Epithelial cell of esophagus (primary cell): ENCODE measurements at regions not wholly inside any gene's neighbourhood (a gene's known extent, or its start where the extent isn't known, plus 50 kb on each side); places are given as distances from the start of the nearest gene placed in this dataset.
A peak's percentile ranks its signal among the peaks of the same experiment; 100 is the strongest.
"Not testable (repeated sequence)": the region's sequence is repeated elsewhere in the genome, so short reads cannot be mapped to it uniquely, and the experiment has no call there.

Experiments used
- DNase-seq: peaks from one replicate; pipeline ENCODE4 v3.0.0; 2010; ENCODE audit warnings: low read depth
- H3K4me3 ChIP-seq: 2 replicates; pipeline ENCODE4 v1.5.1; 2011; ENCODE audit warnings: mild to moderate bottlenecking, low read length, control low read depth
- CTCF ChIP-seq: IDR thresholded peaks from 2 replicates; pipeline ENCODE4 v1.5.1; 2011; ENCODE audit warnings: low read depth, mild to moderate bottlenecking, low read length, control low read depth, inconsistent platforms; ENCODE audit not compliant: insufficient read depth; ENCODE audit errors: missing control alignments

- TF ChIP-seq CTCF = no peak
Observed at GRCh38 chr16:64282181-64282580, 839.7 kb downstream of the CDH11 start.

GRCh38 chr16:64280317-64280716, 841.5 kb downstream of the CDH11 start:
- H3K4me3 ChIP-seq = no peak overlapping the region
- no peak for TF ChIP-seq CTCF
- no peak for DNase-seq

More at GRCh38 chr16:64282181-64282580, 839.7 kb downstream of the CDH11 start:
- no peak overlapping the region for H3K4me3 ChIP-seq
- DNase-seq = no peak

DNA sequence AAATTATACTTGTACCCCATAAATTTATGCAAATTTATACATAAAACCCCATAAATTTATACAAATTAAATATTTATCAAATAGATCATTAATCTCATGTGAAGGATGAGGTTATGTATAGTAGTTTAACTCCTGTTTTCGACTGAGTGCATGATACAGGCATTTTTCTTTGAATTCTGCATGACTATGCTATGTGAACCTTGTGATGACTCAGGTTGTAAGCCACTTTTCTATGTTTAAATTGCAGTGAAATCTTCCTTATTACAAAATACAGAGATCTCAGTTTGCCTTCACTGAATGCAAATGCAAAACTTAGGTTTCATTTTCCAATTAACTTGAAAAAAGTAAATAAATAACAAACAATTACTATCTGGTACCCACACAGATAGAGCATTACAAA, 843.7 kb downstream of the CDH11 start:
- DNase-seq = peak; percentile 16
- no peak overlapping the region for H3K4me3 ChIP-seq
- TF ChIP-seq CTCF = no peak

DNA sequence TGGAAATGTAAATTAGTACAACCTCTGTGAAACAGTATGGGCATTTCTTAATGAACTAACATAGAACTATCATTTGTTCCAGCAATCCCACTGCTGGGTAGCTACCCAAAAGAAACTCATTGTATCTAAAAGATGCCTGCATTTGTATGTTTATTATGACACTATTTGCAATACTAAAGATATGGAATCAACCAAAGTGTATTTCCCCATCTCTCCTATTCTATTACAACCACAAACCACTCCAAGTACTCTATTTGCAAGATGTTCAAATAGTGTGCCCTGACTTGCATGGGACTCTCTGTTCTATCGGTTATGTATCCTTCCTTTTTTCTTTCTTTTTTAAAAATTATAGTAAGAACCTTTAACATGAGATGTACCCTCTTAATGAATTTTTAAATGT, 845.2 kb downstream of the CDH11 start:
- no peak for DNase-seq
- H3K4me3 ChIP-seq = no peak overlapping the region
- TF ChIP-seq CTCF = no peak

DNA sequence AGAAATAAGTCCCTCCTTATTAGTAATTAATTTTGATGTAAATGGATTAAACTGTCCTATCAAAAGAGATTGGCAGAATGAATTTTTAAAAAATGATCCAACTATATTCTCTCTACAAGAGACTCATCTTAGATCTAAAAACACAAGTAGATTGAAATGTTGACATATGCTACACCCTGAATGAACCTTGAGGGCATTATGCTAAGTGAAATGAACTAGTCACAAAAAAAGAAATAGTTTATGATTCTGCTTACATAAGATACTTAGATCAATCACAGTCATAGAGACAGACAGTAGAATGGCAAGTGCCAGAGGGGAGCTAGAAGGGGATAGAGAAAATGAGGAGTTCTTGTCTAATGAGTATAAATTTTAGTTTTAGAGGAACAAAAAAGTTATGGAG, 849.8 kb downstream of the CDH11 start:
- DNase-seq = no peak
- no peak overlapping the region for H3K4me3 ChIP-seq
- TF ChIP-seq CTCF = no peak

DNA sequence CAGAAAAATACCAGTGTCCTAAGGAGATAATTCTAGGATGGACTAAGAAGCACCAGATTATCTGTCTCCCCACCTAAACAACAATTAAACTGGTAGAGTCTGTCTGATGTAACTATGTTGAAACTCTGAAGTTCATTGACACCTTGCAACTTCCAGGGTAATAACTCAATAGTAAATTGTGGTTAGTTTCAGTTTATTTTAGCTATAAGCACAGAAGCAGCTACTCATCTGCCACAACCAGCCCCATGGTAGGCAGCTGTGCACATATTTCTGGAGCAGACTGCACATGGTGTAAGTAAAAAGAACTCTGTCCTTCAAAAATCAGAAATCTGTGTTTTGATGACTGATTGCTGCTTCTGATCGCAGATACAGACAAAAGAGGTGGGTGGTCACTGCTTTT, 852.1 kb downstream of the CDH11 start:
- no peak for TF ChIP-seq CTCF
- DNase-seq = no peak
- no peak overlapping the region for H3K4me3 ChIP-seq

DNA sequence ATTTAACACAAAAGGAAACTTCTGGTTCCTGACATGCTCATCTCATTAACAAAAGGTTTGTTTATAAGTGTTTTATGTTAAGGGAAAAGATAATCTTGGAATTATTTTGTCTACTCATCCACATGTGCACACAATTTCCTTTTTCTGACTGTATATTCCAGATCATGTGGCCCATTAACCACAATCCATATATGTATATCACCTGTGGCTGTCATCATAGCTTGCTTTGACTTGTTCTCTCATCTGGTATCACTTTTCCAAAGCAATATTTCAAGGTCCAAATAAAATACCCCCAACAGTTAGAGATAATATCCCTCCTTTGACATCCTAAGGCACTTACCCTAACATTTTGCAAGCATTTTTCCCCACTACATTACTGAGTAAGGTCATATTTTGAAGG, 856.1 kb downstream of the CDH11 start:
- DNase-seq = no peak
- no peak overlapping the region for H3K4me3 ChIP-seq
- TF ChIP-seq CTCF = no peak

DNA sequence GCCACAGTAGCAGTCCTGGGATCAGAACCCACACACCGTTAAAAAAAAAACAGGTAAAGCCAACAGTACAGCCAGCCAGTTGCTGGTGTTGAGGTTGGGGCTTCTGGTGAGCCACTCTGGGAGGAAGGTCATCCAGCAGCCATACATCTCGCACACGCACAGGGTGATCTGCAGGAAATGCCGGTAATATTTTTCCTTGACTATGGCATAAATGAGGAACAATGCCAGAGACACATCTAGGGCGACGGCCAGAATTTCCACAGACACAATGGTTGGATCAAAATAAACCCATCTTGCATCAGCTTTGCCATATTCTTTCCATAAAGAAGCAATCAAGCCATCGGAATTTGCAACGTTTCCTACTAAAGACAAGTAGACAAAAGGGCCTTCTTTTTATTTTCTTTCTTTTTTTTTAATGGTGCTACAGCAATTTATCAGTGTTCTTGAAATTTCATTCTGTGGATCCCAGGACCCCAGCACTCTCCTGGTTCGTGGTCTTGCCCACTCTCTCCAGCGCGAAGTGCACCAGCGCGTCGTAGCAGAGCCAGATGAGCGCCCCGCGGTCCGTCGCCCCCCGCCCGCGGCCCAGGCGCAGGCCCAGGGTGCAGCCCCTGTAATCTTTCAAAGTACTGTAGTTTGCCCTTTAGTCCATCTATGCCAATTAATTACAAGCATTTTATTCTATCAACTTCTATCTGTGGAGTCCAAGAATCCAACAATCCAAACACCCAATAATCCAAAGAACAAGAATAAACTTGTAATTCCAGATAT, 861.0 kb downstream of the CDH11 start:
- not testable (repeated sequence) for DNase-seq, H3K4me3 ChIP-seq
